ENCODE measurements at regions not wholly inside any gene's neighbourhood (a gene's known extent, or its start where the extent isn't known, plus 50 kb on each side); places are given as distances from the start of the nearest gene placed in this dataset.

GRCh38 chr2:860259-860855, 90.3 kb upstream of the SNTG2 start:
- no peak for DNase-seq (ENCODE audit: low spot score)

- no peak for DNase-seq (ENCODE audit: low spot score)
Measured at GRCh38 chr2:858646-859045, 92.0 kb upstream of the SNTG2 start.

GRCh38 chr2:857937-858336, 92.7 kb upstream of the SNTG2 start:
- DNase-seq (ENCODE audit: low spot score) = no peak

DNA sequence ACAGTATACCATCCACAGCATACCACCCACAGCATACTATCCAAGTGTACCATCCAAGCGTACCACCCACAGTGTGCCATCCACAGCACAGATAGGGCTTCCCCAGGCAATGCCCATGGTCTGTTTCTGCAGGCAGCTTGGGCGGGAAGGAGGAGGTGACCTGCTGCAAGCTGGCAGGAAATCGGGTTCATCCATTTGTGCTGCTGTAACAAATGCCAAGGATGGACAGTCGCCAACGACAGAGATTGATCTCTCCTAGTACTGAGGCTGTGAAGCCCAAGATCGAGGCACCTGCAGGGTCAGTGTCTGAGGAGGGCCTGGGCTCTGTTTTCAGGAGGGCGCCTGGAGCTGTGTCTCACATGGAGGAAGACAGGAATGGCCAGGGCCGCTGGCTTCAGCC, 93.6 kb upstream of the SNTG2 start:
- DNase-seq (ENCODE audit: low spot score) = no peak

GRCh38 chr2:856456-856855, 94.2 kb upstream of the SNTG2 start:
- no peak for DNase-seq (ENCODE audit: low spot score)

DNA sequence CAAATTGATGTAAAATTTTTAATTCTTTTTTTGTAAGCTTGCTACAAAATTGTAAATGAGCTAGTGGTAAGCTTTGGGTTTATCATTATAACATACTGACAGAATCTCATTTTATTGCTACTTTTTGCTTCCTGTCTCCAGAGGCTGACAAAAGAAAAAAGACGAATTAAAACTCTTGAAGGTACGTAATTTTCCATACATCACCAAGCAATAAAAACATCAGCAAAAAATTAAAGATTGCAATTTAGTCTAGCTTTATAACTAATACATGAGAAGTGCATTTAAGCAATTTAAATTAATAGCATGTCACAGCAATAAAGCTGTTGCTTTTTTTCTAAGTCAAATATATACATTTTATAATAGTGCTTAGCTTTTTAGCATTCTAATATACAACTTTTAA, 94.6 kb upstream of the SNTG2 start:
- DNase-seq (ENCODE audit: low spot score) = no peak

DNA sequence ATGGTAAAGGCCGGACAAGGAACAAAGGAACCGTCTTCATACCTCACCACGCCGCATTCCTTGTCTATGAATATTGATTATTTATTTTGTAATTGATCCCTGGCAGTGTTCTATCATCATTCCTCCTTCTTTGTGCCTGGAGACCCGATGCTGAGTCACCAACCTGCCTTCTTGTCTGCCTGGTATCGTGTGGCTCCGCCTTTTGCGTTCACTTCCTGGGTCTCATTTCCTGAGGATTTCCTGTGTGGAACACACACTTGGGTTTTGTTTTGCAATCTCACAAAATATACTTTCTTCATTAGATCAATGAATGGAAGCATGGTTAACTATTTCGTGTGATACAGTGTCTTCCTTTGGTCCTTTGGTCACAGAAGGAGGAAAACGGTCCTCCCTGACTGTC, 95.5 kb upstream of the SNTG2 start:
- no peak for DNase-seq (ENCODE audit: low spot score)

- DNase-seq (ENCODE audit: low spot score) = no peak
Measured at GRCh38 chr2:854460-854859, 96.2 kb upstream of the SNTG2 start.

DNA sequence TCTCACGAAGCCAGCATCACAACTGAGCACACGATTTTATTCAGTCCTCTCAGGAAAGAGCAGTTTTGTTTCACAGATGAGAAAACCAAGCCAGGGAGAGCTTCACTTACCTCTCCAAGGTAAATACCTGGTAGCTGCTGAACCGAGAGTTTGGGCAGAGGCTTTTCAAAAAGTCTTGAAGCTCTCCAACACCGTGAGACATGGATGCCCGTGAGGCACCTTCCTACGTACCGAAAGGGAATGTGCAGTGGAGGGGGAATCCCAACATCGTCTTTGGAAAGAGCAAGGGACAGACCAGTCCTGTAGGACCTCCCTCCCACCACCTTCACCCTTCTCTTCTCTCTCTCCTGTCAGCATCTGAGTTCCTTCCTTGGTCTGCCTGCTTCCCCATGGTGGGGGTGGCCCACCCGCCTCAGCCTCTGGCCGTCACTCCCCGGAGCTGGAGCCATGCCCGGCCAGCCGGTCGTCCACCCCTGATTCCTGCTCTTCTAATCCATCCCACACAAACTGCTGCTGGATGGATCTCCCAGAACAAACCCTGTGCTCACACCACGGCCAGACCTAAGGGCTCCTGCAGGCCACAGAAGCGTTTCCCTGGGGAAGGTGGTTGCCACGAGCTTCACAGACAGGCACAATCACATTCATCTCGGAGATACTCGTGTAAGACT, 97.3 kb upstream of the SNTG2 start:
- DNase-seq (ENCODE audit: low spot score) = no peak

- no peak for DNase-seq (ENCODE audit: low spot score)
Measured at GRCh38 chr2:852168-852567, 98.5 kb upstream of the SNTG2 start.

DNA sequence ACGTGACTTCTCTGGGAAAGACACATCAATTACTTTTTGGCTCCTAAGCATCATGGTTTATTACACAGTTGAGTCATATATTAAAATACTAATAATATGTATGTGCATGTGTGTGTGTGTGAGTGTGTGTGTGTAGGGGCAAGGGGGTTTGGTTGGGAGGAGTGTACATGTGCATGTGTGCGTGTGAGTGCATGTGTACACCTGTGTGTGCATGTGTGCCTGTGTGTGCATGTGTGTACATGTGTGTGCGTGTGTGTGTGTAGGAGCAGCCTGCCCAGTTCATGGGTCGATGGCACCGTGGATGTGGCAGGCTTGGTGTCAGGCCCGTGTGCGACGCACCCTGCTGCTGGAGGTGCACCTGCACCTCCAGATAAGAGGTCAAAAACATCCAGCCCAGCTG, 99.0 kb upstream of the SNTG2 start:
- DNase-seq (ENCODE audit: low spot score) = no peak

- DNase-seq (ENCODE audit: low spot score) = no peak
Measured at GRCh38 chr2:851078-851477, 99.6 kb upstream of the SNTG2 start.

- no peak for DNase-seq (ENCODE audit: low spot score)
Measured at GRCh38 chr2:850429-850828, 100.2 kb upstream of the SNTG2 start.

DNA sequence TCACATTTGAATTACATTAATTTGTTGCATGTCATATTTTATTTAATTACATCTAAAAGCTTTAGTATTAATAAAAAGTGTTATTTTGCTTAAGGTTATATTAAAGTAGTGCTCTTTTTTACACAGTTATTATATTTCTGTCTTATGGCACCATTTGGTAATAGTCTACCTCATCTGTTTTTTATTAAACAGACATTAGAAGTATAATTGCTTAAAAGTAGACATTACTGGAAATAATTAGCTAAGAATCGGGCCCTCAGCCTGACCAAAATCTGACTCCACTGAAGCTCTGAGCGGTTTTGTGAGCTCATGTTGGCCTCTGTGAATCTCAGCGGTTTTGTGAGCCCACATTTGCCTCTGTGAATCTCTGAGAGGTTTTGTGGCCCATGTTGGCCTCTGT, 102.5 kb upstream of the SNTG2 start:
- no peak for DNase-seq (ENCODE audit: low spot score)

DNA sequence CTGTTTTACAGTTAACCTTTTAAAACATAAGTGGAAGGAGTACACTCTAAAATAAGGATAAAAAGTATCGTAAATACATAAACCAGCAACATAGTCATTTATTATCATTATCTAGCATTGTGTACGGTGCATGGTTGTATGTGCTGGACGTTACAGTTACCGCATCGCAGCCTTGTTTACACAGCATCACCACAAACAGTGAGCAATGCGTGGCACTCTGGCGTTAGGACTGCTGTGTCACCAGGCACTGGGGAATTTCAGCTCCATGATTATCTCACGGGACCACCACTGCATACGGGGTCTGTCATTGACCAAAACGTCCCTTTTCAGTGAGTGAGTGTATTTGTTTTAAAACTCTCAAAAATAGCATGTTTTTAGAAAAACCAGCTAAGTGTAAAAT, 103.0 kb upstream of the SNTG2 start:
- DNase-seq (ENCODE audit: low spot score) = no peak

DNA sequence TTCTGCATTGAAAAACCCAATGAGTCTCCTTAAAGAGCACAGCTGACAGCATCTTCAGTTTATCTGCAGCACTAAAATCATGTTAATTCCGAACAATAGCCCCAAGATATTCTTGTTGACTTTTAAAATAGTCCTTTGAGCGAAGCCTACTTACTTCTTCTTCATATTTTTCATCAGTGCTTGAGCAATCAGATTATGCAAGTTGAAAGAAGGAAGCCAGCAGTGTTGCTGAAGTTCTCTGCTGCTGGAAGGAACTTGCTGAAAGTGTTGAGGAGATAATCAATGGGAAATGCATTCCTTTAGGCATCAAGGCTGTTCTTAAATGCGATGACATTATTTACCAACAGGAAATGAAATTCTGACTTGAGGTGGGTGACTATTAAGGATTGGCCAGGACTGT, 105.9 kb upstream of the SNTG2 start:
- no peak for DNase-seq (ENCODE audit: low spot score)

DNA sequence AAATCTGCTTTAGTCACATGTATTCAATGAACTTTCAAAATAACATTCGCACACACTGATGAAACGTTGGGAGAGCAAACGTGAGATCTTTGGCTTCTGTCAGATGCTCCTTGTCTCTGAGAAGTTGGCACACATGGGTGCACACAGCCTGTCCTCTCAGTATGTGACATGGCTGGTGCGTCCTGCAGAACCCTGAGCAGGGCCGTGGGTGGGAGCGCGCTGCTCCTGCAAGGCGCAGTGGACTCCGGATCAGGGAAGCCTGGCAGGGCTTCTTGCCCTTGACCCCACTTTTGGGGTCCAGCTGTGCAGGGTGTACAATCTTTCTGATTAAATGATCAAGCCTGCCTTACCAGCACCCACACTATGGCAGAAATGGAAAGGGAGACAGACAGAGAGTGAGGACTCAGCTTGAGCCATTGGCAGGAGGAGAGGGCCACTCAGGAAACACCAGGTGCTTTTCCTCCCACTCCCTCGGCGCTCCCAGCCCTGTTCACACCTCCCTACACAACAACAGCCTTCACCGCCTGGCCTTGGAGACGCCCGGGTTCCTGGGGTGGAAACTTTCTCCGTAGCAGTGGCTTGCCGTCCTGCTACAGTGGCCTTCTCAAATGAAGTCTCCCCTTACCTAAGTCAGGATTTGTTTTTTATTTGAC, 108.4 kb upstream of the SNTG2 start:
- no peak for DNase-seq (ENCODE audit: low spot score)

- no peak for DNase-seq (ENCODE audit: low spot score)
Measured at GRCh38 chr2:841036-841435, 109.6 kb upstream of the SNTG2 start.

- DNase-seq (ENCODE audit: low spot score) = no peak
Measured at GRCh38 chr2:834233-834632, 116.4 kb upstream of the SNTG2 start.

DNA sequence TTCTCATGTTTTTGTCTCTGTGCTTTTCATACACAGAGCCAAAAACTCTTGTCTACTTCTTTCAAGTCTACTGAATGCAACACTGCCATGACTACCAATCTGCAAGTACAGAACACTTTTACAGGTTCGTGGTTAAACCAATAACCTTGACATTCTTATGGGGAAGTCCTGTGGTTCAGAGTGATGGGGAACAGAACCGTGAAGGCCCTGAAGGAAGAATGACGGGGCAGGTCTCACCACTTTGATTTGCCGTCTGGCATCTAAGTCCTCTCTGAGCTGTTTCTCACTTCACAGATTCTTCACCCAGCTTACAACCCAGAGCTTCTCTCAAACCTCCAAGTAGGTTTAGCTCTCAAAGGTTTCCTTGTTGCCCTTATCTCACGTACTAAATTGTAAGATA, 117.5 kb upstream of the SNTG2 start:
- DNase-seq (ENCODE audit: low spot score) = no peak

DNA sequence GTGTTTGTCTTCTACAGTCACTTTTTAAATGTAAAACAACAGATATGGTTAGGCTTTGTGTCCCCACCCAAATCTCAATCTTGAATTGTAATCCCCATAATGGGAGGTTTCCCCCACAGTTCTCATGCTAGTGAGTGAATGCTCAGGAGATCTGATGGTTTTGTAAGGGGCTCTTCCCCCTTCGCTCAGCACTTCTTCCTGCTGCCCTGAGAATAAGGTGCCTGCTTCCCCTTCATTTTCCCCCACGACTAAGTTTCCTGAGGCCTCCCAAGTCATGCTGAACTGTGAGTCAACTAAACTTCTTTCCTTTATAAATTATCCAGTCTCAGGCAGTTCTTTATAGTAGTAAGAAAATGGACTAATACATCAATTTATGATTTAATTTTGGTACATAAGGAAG, 118.0 kb upstream of the SNTG2 start:
- DNase-seq (ENCODE audit: low spot score) = no peak

DNA sequence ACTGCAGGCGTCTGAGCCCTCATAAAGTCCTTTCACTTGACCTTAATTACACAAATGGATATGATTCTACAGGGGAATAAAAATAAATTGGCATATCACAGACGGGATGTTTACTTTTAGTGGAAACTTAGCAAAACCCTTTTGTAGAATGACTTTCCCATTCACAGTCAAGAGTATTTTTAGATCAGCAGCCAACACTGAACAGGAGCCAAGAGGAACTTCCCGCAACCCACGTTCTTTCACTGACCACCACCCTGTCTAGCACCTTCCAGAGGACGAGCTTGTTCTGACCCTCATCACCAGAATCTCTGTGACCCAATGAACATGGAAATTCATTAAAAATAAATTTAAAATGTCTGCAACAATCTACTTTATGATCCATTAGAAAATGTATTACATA, 119.0 kb upstream of the SNTG2 start:
- DNase-seq (ENCODE audit: low spot score) = no peak

DNA sequence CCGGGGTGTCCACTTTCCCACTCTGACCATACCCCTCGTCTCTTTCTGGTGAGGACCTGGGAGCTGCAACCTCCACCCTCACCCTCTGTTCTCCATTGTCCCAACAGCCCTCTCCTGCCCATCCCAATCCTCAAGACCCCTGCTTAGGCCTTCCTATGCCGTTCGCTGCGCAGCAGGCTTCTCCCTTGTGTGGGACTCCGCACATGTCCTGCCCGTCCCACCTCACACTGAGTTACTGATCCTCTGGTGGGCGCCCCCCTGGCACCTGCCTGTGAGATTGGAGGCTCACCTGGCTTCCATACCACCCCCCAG, 119.5 kb upstream of the SNTG2 start:
- no peak for DNase-seq (ENCODE audit: low spot score)
